GM12878 (cell line): ENCODE measurements at regions not wholly inside any gene's neighbourhood (a gene's known extent, or its start where the extent isn't known, plus 50 kb on each side); places are given as distances from the start of the nearest gene placed in this dataset.

Experiments used
- ATAC-seq: fragments of 200-7000 bp; cut with Tn5 transposase; 3 replicates; pipeline ENCODE4 v1.9.1; 2020; ENCODE audit warnings: mild to moderate bottlenecking, moderate library complexity
- BruUV-seq: library from RNA; stranded (reverse); fragments of 400-500 nt; replicated peaks from 2 replicates; lab custom pipeline; 2021; lab: Mats Ljungman, UMichigan
- CTCF ChIA-PET: fragments of 300-600 bp; sonication (Branson Sonifier 250); formaldehyde crosslinking; extraction: SDS; loops from one replicate; lab custom pipeline; 2021; ENCODE audit warnings: inconsistent platforms; lab: Yijun Ruan, JAX
- POLR2A ChIA-PET: fragments of 350-600 bp; formaldehyde crosslinking; extraction: SDS; loops from one replicate; lab custom pipeline; 2021; ENCODE audit warnings: inconsistent platforms; lab: Charles Lee
- RAD21 ChIA-PET: fragments of 300-600 bp; sonication (Branson Sonifier 250); formaldehyde crosslinking; loops from one replicate; lab custom pipeline; 2023; ENCODE audit warnings: antibody characterized with exemption; ENCODE audit not compliant: unreplicated experiment; lab: Charles Lee
- SMC1A ChIA-PET: fragments of 300-600 bp; sonication (Branson Sonifier 250); formaldehyde crosslinking; loops from one replicate; lab custom pipeline; 2023; ENCODE audit not compliant: unreplicated experiment, uncharacterized antibody; lab: Charles Lee
- DNase-seq: peaks from one replicate; pipeline ENCODE4 v3.0.0-alpha.2; 2011; ENCODE audit warnings: low read depth, low spot score
- FAIRE-seq: peaks from 3 replicates; lab custom pipeline; 2011; peaks lifted over from hg19 to GRCh38; lab: Jason Lieb, UNC
- H2AFZ ChIP-seq: 2 replicates; pipeline ENCODE4 v1.6.0; 2011; ENCODE audit warnings: low read depth, low read length, control low read depth; ENCODE audit not compliant: control insufficient read depth
- H3K27ac ChIP-seq: 2 replicates; pipeline ENCODE4 v1.5.1; 2011; ENCODE audit warnings: control low read depth; ENCODE audit not compliant: control insufficient read depth, insufficient read depth
- H3K27me3 ChIP-seq, 2 experiments: replicated peaks in 1 of 2; 2 replicates each; pipeline versions ENCODE4 v1.6.0 to v1.6.1; 2011; ENCODE audit warnings: low read length in 1 of 2; ENCODE audit not compliant: control insufficient read depth in 2 of 2, insufficient read depth in 2 of 2
- H3K36me3 ChIP-seq, 2 experiments: 2 replicates each; pipeline ENCODE4 v1.5.1; 2011; ENCODE audit warnings: low read length in 1 of 2; ENCODE audit not compliant: control insufficient read depth in 2 of 2, insufficient read depth in 2 of 2
- H3K4me1 ChIP-seq: 2 replicates; pipeline ENCODE4 v1.6.1; 2011; ENCODE audit warnings: mild to moderate bottlenecking, low read length, moderate library complexity, mixed read lengths; ENCODE audit not compliant: control insufficient read depth, insufficient read depth
- H3K4me2 ChIP-seq: 2 replicates; pipeline ENCODE4 v1.6.0; 2011; ENCODE audit warnings: control low read depth; ENCODE audit not compliant: control insufficient read depth, insufficient read depth
- H3K4me3 ChIP-seq: fragments of 200-600 bp; sonication (generic); 2 replicates; pipeline ENCODE4 v1.5.1; 2016
- H3K79me2 ChIP-seq: 2 replicates; pipeline ENCODE4 v1.6.0; 2011; ENCODE audit warnings: low read length; ENCODE audit not compliant: control insufficient read depth, insufficient read depth
- H3K9ac ChIP-seq: 2 replicates; pipeline ENCODE4 v1.8.0; 2011; ENCODE audit warnings: low read length, control low read depth, mixed read lengths; ENCODE audit not compliant: control insufficient read depth, insufficient read depth
- H3K9me3 ChIP-seq: replicated peaks from 3 replicates; pipeline ENCODE4 v1.5.1; 2011; ENCODE audit warnings: mild to moderate bottlenecking, low read length; ENCODE audit not compliant: control insufficient read depth, insufficient read depth
- H4K20me1 ChIP-seq: 2 replicates; pipeline ENCODE4 v1.6.0; 2011; ENCODE audit not compliant: control insufficient read depth, insufficient read depth
- ATF7 ChIP-seq: fragments of 450-650 bp; IDR thresholded peaks from 2 replicates; pipeline ENCODE4 v1.6.1; 2016; ENCODE audit warnings: low read depth, mild to moderate bottlenecking
- BACH1 ChIP-seq: fragments of 450-650 bp; IDR thresholded peaks from 2 replicates; pipeline ENCODE4 v1.6.1; 2017; ENCODE audit warnings: mild to moderate bottlenecking, borderline replicate concordance
- CHD4 ChIP-seq: fragments of 200-600 bp; sonication (generic); IDR thresholded peaks from 2 replicates; pipeline ENCODE4 v1.6.1; 2016; ENCODE audit warnings: mild to moderate bottlenecking
- FOS ChIP-seq: IDR thresholded peaks from 3 replicates; pipeline ENCODE4 v1.6.1; 2011; ENCODE audit warnings: borderline replicate concordance; ENCODE audit not compliant: insufficient read length; ENCODE audit errors: extremely low read depth
- GABPA ChIP-seq: IDR thresholded peaks from 2 replicates; pipeline ENCODE4 v1.6.1; 2014; ENCODE audit warnings: antibody characterized with exemption, low read depth, mild to moderate bottlenecking, inconsistent platforms
- HDAC2 ChIP-seq: fragments of 200-600 bp; sonication (generic); IDR thresholded peaks from 2 replicates; pipeline ENCODE4 v1.6.1; 2017
- POLR2AphosphoS2 ChIP-seq: IDR thresholded peaks from 2 replicates; pipeline ENCODE4 v1.6.1; 2011; ENCODE audit warnings: low read depth, mild to moderate bottlenecking, low read length, improper control_type of control experiment, moderate library complexity
- RELA ChIP-seq: fragments of 450-650 bp; IDR thresholded peaks from 2 replicates; pipeline ENCODE4 v1.8.0; 2014; ENCODE audit warnings: borderline replicate concordance; ENCODE audit not compliant: partially characterized antibody
- TARDBP ChIP-seq: IDR thresholded peaks from 2 replicates; pipeline ENCODE4 v1.6.1; 2016; ENCODE audit warnings: borderline replicate concordance
- WGBS: methylation state at CpG from one replicate; pipeline ENCODE4 v1.1.6; 2016; ENCODE audit warnings: low lambda C conversion rate; ENCODE audit not compliant: insufficient replicate concordance, insufficient coverage; ENCODE audit errors: missing lambda C conversion rate; 5-methylcytosine and 5-hydroxymethylcytosine counted together
- in situ Hi-C: fragments of 300-500 bp; cut with MboI; formaldehyde crosslinking; loops from 9 replicates; pipeline ENCODE4 v1.14.3; 2018; ENCODE audit warnings: mixed read lengths
- intact Hi-C: fragments of 100-400 bp; cut with micrococcal nuclease; formaldehyde crosslinking; loops from one replicate; pipeline ENCODE4 v1.14.2; 2022; ENCODE audit not compliant: unreplicated experiment

DNA sequence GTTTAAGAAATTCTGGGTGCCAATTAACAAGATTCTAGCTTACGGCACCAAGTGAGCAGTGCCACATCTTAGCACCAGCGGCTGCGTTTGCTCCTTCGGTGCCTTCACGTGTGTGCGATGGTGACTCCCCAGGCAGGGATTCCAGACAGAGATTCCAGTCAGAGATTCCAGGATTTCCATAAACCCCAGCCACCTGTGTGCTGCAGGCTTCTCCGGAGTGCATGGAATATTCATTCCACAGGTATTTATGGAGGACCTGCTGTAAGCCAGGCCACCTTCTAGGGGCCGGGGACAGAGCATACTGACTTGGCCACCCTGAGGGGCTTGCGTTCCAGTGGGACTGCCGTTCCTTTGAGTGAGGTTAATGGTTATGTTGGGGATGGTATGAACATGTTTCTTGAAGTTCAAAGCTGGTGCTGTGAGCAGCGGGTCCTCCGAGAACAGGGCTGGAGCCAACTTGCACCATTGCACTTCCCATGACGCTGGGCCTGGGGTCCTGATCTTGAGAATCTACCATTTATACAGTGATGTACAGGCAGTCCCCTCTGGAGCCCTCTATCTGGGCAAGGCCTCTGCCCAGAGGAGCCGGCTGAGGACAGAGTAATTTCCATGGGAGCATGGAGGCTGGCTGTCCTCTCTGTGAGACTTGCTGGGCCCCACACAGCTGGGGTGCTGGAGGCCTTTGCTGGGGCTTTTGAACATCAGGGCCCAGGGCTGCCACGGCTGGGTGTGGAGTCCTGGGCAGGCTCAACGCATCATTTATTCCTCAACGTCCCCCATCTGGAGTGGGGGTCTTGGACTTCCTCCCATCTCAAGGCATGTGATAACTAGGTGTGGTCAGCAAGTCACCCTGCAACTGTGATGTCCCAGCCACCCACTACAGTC is 58.8 kb upstream of the AJAP1 start (continued):
- TF ChIP-seq BACH1 (no peak), TARDBP (no peak), GABPA (no peak), ATF7 (no peak), HDAC2 (no peak)

DNA sequence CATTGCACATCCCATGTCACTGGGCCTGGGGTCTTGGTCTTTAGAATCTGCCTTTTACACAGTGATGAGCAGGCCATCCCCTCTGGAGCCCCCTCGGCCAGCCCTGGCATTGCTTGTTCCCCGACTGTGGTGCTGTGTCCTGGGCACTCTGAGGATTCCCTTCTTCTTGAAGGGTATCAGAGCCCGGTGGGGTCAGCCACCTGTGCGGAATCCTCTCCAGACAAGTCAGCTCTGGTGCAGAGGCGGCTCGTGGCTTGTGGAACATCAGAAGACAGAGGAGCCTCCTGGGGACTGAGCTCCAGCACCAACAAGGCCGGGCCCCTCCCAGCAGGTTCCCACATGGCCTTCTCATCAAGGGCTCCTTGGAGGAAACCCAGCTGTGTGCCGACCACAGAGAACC is 57.9 kb upstream of the AJAP1 start:
- Histone ChIP-seq H4K20me1 (no peaks in the 10 kb centered on the region), H3K4me3 (no peak overlapping the region), H3K9ac (no peak overlapping the region), H3K4me2 (no peak overlapping the region), H3K36me3 (no peaks in the 10 kb centered on the region), H3K9me3 (no peaks in the 10 kb centered on the region; the same call in 2 of the 3 replicates), H3K79me2 (no peaks in the 10 kb centered on the region), H2AFZ (no peak overlapping the region), H3K27me3 (no peaks in the 10 kb centered on the region), H3K27ac (no peak overlapping the region), H3K4me1 (no peaks in the 10 kb centered on the region)
- no peak for FAIRE-seq
- no peak for DNase-seq
- intact Hi-C loops (no loop called here), in situ Hi-C loops (no loop called here)
- ChIA-PET CTCF (interaction anchor here (0.5 kb wide), 1 partner anchor 185 kb away, joined by 3 read pairs; no protein-coding TSS in a partner anchor), RAD21 (no interaction called here), SMC1A (no interaction called here), POLR2A (no interaction called here)
- WGBS, result 14% methylated on average over 8 of the region's 8 CpGs
- BruUV-seq, result no TSS peak
- no peak for TF ChIP-seq CHD4
- TF ChIP-seq POLR2AphosphoS2, result no peak
- TF ChIP-seq RELA, result no peak
- TF ChIP-seq FOS, result no peak
- no peak for ATAC-seq
